B cell (primary cell): ENCODE measurements at regions not wholly inside any gene's neighbourhood (a gene's known extent, or its start where the extent isn't known, plus 50 kb on each side); places are given as distances from the start of the nearest gene placed in this dataset.

Experiments
- ATAC-seq: fragments of 200-7000 bp; cut with Tn5 transposase; one replicate; pipeline ENCODE4 v1.10.0; 2021; ENCODE audit warnings: low read depth, mild to moderate bottlenecking, moderate number of reproducible peaks, moderate library complexity
- CTCF ChIA-PET: fragments of 350-600 bp; sonication (Branson Sonifier 250); formaldehyde crosslinking; loops from one replicate; lab custom pipeline; 2021; ENCODE audit warnings: antibody characterized with exemption, inconsistent platforms; lab: Charles Lee
- POLR2A ChIA-PET: fragments of 350-600 bp; sonication (Branson Sonifier 250); formaldehyde crosslinking; loops from one replicate; lab custom pipeline; 2021; ENCODE audit warnings: antibody characterized with exemption; lab: Charles Lee
- DNase-seq: peaks from one replicate; pipeline ENCODE4 v3.0.0; 2013
- H2AFZ ChIP-seq: 2 replicates; pipeline ENCODE4 v1.6.1; 2012; ENCODE audit warnings: mild to moderate bottlenecking, low read depth, low read length; ENCODE audit not compliant: insufficient read depth, poor library complexity, severe bottlenecking
- H3K27ac ChIP-seq, 2 donors: 1 replicate in 1 of 2; 2 replicates in 1 of 2; pipeline ENCODE4 v1.5.1; 2012 to 2013; ENCODE audit warnings: low read length in 2 of 2, mild to moderate bottlenecking in 2 of 2, moderate library complexity in 1 of 2
- H3K27me3 ChIP-seq, 4 experiments: fragments of 200-600 bp in 1 of 4; sonication (generic) in 1 of 4; replicated peaks in 1 of 4; 1 replicate in 2 of 4; 2 replicates in 2 of 4; pipeline versions ENCODE4 v1.6.1 to v1.7.0; 2013 to 2016; ENCODE audit warnings: low read length in 3 of 4, mild to moderate bottlenecking in 2 of 4, mixed read lengths in 1 of 4, moderate library complexity in 1 of 4; ENCODE audit not compliant: insufficient read depth in 4 of 4, control insufficient read depth in 3 of 4; ENCODE audit errors: control extremely low read depth in 1 of 4
- H3K36me3 ChIP-seq, 2 experiments: replicated peaks in 1 of 2; 1 replicate in 1 of 2; 2 replicates in 1 of 2; pipeline versions ENCODE4 v1.6.1 to v1.7.1; 2013; ENCODE audit warnings: low read length in 1 of 2; ENCODE audit not compliant: insufficient read depth in 2 of 2, control insufficient read depth in 1 of 2; ENCODE audit errors: control extremely low read depth in 1 of 2, extremely low read depth in 1 of 2
- H3K4me1 ChIP-seq, 2 donors: fragments of 200-600 bp in 1 of 2; sonication (generic) in 1 of 2; 1 replicate in 1 of 2; 2 replicates in 1 of 2; pipeline versions ENCODE4 v1.5.1 to v1.6.1; 2013 to 2017; ENCODE audit warnings: low read length in 2 of 2; ENCODE audit not compliant: control insufficient read depth in 2 of 2, insufficient read depth in 2 of 2
- H3K4me2 ChIP-seq: replicated peaks from 2 replicates; pipeline ENCODE3; 2012; ENCODE audit warnings: mild to moderate bottlenecking, low read depth, low read length; ENCODE audit not compliant: poor library complexity, severe bottlenecking
- H3K4me3 ChIP-seq, 5 experiments: fragments of 200-600 bp in 1 of 5; sonication (generic) in 1 of 5; 1 replicate in 3 of 5; 2 replicates in 2 of 5; pipeline versions ENCODE4 v1.5.1 to v1.7.0; 2011 to 2016; ENCODE audit warnings: low read length in 4 of 5, mild to moderate bottlenecking in 4 of 5, low read depth in 2 of 5, control low read depth in 1 of 5, moderate library complexity in 1 of 5; ENCODE audit not compliant: insufficient read depth in 1 of 5; ENCODE audit errors: control extremely low read depth in 1 of 5, extremely low read depth in 1 of 5
- H3K79me2 ChIP-seq: fragments of 200-600 bp; sonication (generic); one replicate; pipeline ENCODE4 v1.6.0; 2016; ENCODE audit warnings: low read length; ENCODE audit not compliant: control insufficient read depth, insufficient read depth
- H3K9ac ChIP-seq: fragments of 200-600 bp; sonication (generic); 2 replicates; pipeline ENCODE4 v1.6.1; 2017; ENCODE audit warnings: mild to moderate bottlenecking, low read length, moderate library complexity
- H3K9me3 ChIP-seq, 3 donors: one replicate each; pipeline versions ENCODE4 v1.6.1 to v1.7.1; 2013; ENCODE audit warnings: low read length in 2 of 3; ENCODE audit not compliant: control insufficient read depth in 2 of 3, insufficient read depth in 1 of 3; ENCODE audit errors: control extremely low read depth in 1 of 3
- H4K20me1 ChIP-seq: 2 replicates; pipeline ENCODE4 v1.6.0; 2012; ENCODE audit warnings: mild to moderate bottlenecking, low read length; ENCODE audit not compliant: insufficient read depth, control insufficient read depth, poor library complexity, severe bottlenecking
- H3K27ac Mint-ChIP-seq: one replicate; pipeline ENCODE4 v1.8.0; 2021; ENCODE audit warnings: mixed read lengths
- H3K27me3 Mint-ChIP-seq: one replicate; pipeline ENCODE4 v1.8.0; 2021; ENCODE audit warnings: mixed read lengths
- H3K4me1 Mint-ChIP-seq: one replicate; pipeline ENCODE4 v1.8.0; 2021; ENCODE audit warnings: mixed read lengths
- H3K4me3 Mint-ChIP-seq: one replicate; pipeline ENCODE4 v1.8.0; 2021; ENCODE audit warnings: mixed read lengths
- H3K9me3 Mint-ChIP-seq: one replicate; pipeline ENCODE4 v1.8.0; 2022; ENCODE audit warnings: mixed read lengths; ENCODE audit not compliant: insufficient read depth
- EZH2 ChIP-seq: IDR thresholded peaks from 2 replicates; pipeline ENCODE4 v1.6.1; 2012; ENCODE audit warnings: borderline replicate concordance, low read depth, mild to moderate bottlenecking, moderate library complexity, low read length; ENCODE audit not compliant: insufficient read depth, poor library complexity, severe bottlenecking
- WGBS: methylation state at CpG from one replicate; pipeline ENCODE4 v1.1.5; 2013; ENCODE audit warnings: missing lambda C conversion rate; ENCODE audit not compliant: insufficient coverage; 5-methylcytosine and 5-hydroxymethylcytosine counted together
- intact Hi-C: fragments of 100-400 bp; cut with micrococcal nuclease; formaldehyde crosslinking; loops from one replicate; pipeline ENCODE4 v1.10.0; 2022
- TF ChIP-seq, protein P1 (sequence below): fragments of 200-600 bp; IDR thresholded peaks from one replicate; pipeline ENCODE4 v1.8.0; 2022; ENCODE audit warnings: antibody characterized with exemption, mild to moderate bottlenecking

DNA sequence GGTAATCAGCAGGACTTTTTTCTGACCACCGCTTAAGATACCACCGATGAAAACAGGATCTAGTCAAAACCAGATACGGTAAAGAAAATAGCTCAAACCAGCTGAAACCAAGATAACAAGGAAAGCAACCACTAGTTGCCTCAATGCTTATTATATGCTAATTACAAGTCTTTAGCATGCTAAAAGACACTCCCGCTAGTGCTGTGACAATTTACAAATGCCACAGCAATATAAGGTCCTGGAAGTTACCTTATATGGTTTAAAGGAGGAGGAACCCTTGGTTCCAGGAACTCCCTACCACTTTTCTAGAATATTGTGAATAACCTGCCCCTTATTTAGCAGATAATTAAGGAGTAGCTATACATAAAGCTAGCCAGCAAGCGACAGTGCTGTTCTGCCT lies 976.4 kb upstream of the SEL1L start:
- H3K27me3 Mint-ChIP-seq = no peaks in the 10 kb centered on the region
- H3K4me3 ChIP-seq = no peak overlapping the region
- no peaks in the 10 kb centered on the region for H4K20me1 ChIP-seq
- no peaks in the 10 kb centered on the region for H3K36me3 ChIP-seq
- ChIA-PET CTCF (no interaction called here), POLR2A (no interaction called here)
- WGBS = 94% methylated on average over 3 of the region's 5 CpGs
- no peak for TF ChIP-seq EZH2
- TF ChIP-seq, protein P1, sequence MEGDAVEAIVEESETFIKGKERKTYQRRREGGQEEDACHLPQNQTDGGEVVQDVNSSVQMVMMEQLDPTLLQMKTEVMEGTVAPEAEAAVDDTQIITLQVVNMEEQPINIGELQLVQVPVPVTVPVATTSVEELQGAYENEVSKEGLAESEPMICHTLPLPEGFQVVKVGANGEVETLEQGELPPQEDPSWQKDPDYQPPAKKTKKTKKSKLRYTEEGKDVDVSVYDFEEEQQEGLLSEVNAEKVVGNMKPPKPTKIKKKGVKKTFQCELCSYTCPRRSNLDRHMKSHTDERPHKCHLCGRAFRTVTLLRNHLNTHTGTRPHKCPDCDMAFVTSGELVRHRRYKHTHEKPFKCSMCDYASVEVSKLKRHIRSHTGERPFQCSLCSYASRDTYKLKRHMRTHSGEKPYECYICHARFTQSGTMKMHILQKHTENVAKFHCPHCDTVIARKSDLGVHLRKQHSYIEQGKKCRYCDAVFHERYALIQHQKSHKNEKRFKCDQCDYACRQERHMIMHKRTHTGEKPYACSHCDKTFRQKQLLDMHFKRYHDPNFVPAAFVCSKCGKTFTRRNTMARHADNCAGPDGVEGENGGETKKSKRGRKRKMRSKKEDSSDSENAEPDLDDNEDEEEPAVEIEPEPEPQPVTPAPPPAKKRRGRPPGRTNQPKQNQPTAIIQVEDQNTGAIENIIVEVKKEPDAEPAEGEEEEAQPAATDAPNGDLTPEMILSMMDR = no peak
- DNase-seq = no peak
- no peak overlapping the region for H3K27ac ChIP-seq
- H2AFZ ChIP-seq = no peak overlapping the region
- H3K9ac ChIP-seq = no peak overlapping the region
- intact Hi-C loops = no loop called here
- peaks cover 3% of the 10 kb centered on the region for H3K9me3 Mint-ChIP-seq
- no peak overlapping the region for H3K4me3 Mint-ChIP-seq
- no peak overlapping the region for H3K27ac Mint-ChIP-seq
- H3K4me2 ChIP-seq = no peak overlapping the region
- H3K27me3 ChIP-seq = no peaks in the 10 kb centered on the region
- no peaks in the 10 kb centered on the region for H3K79me2 ChIP-seq
- no peaks in the 10 kb centered on the region for H3K4me1 ChIP-seq
- no peak for ATAC-seq
- no peaks in the 10 kb centered on the region for H3K9me3 ChIP-seq
- no peaks in the 10 kb centered on the region for H3K4me1 Mint-ChIP-seq

DNA sequence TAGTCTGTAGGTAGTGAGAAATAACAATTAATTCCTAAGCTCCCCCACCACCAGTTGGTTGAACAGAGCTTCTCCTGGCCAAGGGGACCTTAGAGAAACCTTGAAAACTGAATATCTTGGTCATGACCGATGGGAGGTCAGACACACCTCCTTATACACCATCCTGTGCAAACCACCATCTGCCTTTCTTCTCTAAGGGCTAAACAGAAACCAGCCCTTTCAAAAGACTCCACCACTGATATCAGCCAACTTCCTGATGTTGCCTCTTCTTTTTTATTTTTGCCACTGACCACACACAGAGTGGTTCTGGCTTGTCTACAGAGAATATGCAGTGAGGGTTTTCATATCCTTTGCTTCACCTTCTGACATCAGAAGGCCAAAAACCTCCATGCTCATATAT lies 977.7 kb upstream of the SEL1L start:
- intact Hi-C loops = no loop called here
- Histone ChIP-seq H2AFZ (no peak overlapping the region), H3K27me3 (no peaks in the 10 kb centered on the region), H3K9ac (no peak overlapping the region), H4K20me1 (no peaks in the 10 kb centered on the region), H3K4me3 (no peak overlapping the region), H3K4me1 (no peaks in the 10 kb centered on the region), H3K36me3 (no peaks in the 10 kb centered on the region), H3K4me2 (no peak overlapping the region), H3K9me3 (no peaks in the 10 kb centered on the region), H3K79me2 (no peaks in the 10 kb centered on the region), H3K27ac (no peak overlapping the region)
- 71% methylated on average over 1 of the region's 1 CpG for WGBS
- Mint-ChIP-seq H3K27ac (no peak overlapping the region), H3K4me1 (no peaks in the 10 kb centered on the region), H3K27me3 (no peaks in the 10 kb centered on the region), H3K9me3 (peaks cover 3% of the 10 kb centered on the region), H3K4me3 (no peak overlapping the region)
- POLR2A ChIA-PET = no interaction called here
- CTCF ChIA-PET = no interaction called here
- DNase-seq (no peak), ATAC-seq (no peak)
- no peak for TF ChIP-seq EZH2
- TF ChIP-seq, protein P1 = no peak
